ENCODE measurements at regions not wholly inside any gene's neighbourhood (a gene's known extent, or its start where the extent isn't known, plus 50 kb on each side); places are given as distances from the start of the nearest gene placed in this dataset.

DNA sequence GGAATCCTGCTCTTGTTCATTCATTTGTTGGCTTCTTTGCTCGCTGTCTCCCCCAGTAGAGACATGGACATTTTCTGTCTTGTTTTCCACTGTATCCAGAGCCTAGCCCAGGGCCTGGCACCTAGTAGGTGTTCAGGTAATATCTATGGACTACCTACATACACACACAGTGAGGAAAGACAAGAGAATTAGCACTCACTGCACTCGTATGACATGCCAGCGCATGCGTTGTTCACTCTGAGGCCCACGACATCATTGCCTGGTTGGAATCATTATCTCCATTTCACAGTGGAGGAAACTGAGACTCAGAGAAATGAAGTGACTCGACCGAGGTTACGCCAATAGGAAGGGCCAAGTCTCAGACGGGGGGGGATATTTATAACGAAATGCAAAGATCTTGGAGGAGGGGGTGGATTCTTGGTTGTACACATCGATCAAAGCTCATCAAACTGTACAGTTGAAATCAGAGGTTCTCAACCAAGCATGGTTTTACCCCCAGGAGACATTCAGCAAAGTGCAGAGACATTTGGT is 140.1 kb upstream of the PTPN1 start:
- TF ChIP-seq, protein P1, sequence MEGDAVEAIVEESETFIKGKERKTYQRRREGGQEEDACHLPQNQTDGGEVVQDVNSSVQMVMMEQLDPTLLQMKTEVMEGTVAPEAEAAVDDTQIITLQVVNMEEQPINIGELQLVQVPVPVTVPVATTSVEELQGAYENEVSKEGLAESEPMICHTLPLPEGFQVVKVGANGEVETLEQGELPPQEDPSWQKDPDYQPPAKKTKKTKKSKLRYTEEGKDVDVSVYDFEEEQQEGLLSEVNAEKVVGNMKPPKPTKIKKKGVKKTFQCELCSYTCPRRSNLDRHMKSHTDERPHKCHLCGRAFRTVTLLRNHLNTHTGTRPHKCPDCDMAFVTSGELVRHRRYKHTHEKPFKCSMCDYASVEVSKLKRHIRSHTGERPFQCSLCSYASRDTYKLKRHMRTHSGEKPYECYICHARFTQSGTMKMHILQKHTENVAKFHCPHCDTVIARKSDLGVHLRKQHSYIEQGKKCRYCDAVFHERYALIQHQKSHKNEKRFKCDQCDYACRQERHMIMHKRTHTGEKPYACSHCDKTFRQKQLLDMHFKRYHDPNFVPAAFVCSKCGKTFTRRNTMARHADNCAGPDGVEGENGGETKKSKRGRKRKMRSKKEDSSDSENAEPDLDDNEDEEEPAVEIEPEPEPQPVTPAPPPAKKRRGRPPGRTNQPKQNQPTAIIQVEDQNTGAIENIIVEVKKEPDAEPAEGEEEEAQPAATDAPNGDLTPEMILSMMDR (IDR thresholded peaks at IDR 0.05) = no peak
- no peak for TF ChIP-seq POLR2A (IDR thresholded peaks at IDR 0.05)

Measured in gastroesophageal sphincter (tissue), 3 donors.